IMR-90 (cell line): ENCODE measurements at regions not wholly inside any gene's neighbourhood (a gene's known extent, or its start where the extent isn't known, plus 50 kb on each side); places are given as distances from the start of the nearest gene placed in this dataset.

ENCODE experiments used
- ATAC-seq: fragments of 200-7000 bp; cut with Tn5 transposase; 2 replicates; pipeline ENCODE4 v1.9.1; 2020; ENCODE audit warnings: low read depth, mild to moderate bottlenecking, moderate library complexity
- BruUV-seq: library from RNA; stranded (reverse); fragments of 400-500 nt; replicated peaks from 2 replicates; lab custom pipeline; 2021; lab: Mats Ljungman, UMichigan
- CTCF ChIA-PET: fragments of 300-600 bp; formaldehyde crosslinking; extraction: SDS; loops from one replicate; lab custom pipeline; 2021; ENCODE audit warnings: antibody characterized with exemption; lab: Yijun Ruan, JAX
- POLR2A ChIA-PET: fragments of 300-600 bp; sonication (Branson Sonifier 250); formaldehyde crosslinking; loops from one replicate; lab custom pipeline; 2022; ENCODE audit warnings: antibody characterized with exemption; ENCODE audit not compliant: unreplicated experiment; lab: Charles Lee
- DNase-seq: peaks from one replicate; pipeline ENCODE4 v3.0.0; 2013
- H2AFZ ChIP-seq: replicated peaks from 2 replicates; pipeline ENCODE3; 2013; ENCODE audit warnings: low read length, mild to moderate bottlenecking; ENCODE audit not compliant: poor library complexity
- H2AK5ac ChIP-seq: 2 replicates; pipeline ENCODE4 v1.6.1; 2013; ENCODE audit warnings: low read depth, low read length, inconsistent platforms
- H2AK9ac ChIP-seq: replicated peaks from 2 replicates; pipeline ENCODE3; 2013; ENCODE audit warnings: mild to moderate bottlenecking, low read depth, low read length, moderate library complexity; ENCODE audit not compliant: poor library complexity
- H2BK120ac ChIP-seq: 2 replicates; pipeline ENCODE4 v1.6.1; 2013; ENCODE audit warnings: low read depth, low read length, inconsistent platforms
- H2BK15ac ChIP-seq: 3 replicates; pipeline ENCODE4 v1.6.1; 2013; ENCODE audit warnings: low read depth, low read length, inconsistent platforms
- H2BK20ac ChIP-seq: 2 replicates; pipeline ENCODE4 v1.6.1; 2013; ENCODE audit warnings: low read depth, mild to moderate bottlenecking, inconsistent platforms, low read length, moderate library complexity
- H2BK5ac ChIP-seq: 2 replicates; pipeline ENCODE4 v1.6.1; 2013; ENCODE audit warnings: mild to moderate bottlenecking, low read depth, low read length, inconsistent platforms; ENCODE audit not compliant: poor library complexity, severe bottlenecking
- H3K14ac ChIP-seq: replicated peaks from 2 replicates; pipeline ENCODE4 v1.6.1; 2013; ENCODE audit warnings: low read depth, low read length, inconsistent platforms
- H3K18ac ChIP-seq: 2 replicates; pipeline ENCODE4 v1.6.1; 2013; ENCODE audit warnings: low read depth, low read length, control low read depth
- H3K23ac ChIP-seq: 2 replicates; pipeline ENCODE4 v1.6.1; 2013; ENCODE audit warnings: low read depth, low read length, inconsistent platforms
- H3K27ac ChIP-seq: 2 replicates; pipeline ENCODE4 v1.5.1; 2013; ENCODE audit warnings: mild to moderate bottlenecking, control low read depth, low read length; ENCODE audit not compliant: insufficient read depth
- H3K27me3 ChIP-seq: 2 replicates; pipeline ENCODE4 v1.6.1; 2013; ENCODE audit warnings: low read length; ENCODE audit not compliant: control insufficient read depth, insufficient read depth
- H3K36me3 ChIP-seq: 2 replicates; pipeline ENCODE4 v1.6.1; 2013; ENCODE audit warnings: low read length, mixed read lengths; ENCODE audit not compliant: control insufficient read depth, insufficient read depth
- H3K4ac ChIP-seq: 2 replicates; pipeline ENCODE4 v1.6.1; 2013; ENCODE audit warnings: low read depth, low read length, inconsistent platforms
- H3K4me1 ChIP-seq: 2 replicates; pipeline ENCODE4 v1.6.1; 2013; ENCODE audit warnings: low read length, mixed read lengths; ENCODE audit not compliant: control insufficient read depth, insufficient read depth
- H3K4me2 ChIP-seq: 2 replicates; pipeline ENCODE4 v1.6.1; 2013; ENCODE audit warnings: low read depth, mild to moderate bottlenecking, control low read depth, low read length, moderate library complexity
- H3K4me3 ChIP-seq: 2 replicates; pipeline ENCODE4 v1.5.1; 2013; ENCODE audit warnings: low read depth, mild to moderate bottlenecking, control low read depth, low read length, moderate library complexity; ENCODE audit not compliant: insufficient read depth
- H3K56ac ChIP-seq: 2 replicates; pipeline ENCODE4 v1.6.1; 2013; ENCODE audit warnings: low read length, inconsistent platforms; ENCODE audit not compliant: insufficient read depth; ENCODE audit errors: extremely low read depth
- H3K79me1 ChIP-seq, 2 experiments: 2 replicates each; pipeline ENCODE4 v1.6.1; 2013; ENCODE audit warnings: low read length in 2 of 2, inconsistent platforms in 1 of 2, low read depth in 1 of 2
- H3K9ac ChIP-seq: 2 replicates; pipeline ENCODE4 v1.6.1; 2013; ENCODE audit warnings: low read depth, low read length, control low read depth
- H3K9me1 ChIP-seq: 2 replicates; pipeline ENCODE4 v1.6.1; 2013; ENCODE audit warnings: low read length, inconsistent platforms; ENCODE audit not compliant: insufficient read depth
- H3K9me3 ChIP-seq: 2 replicates; pipeline ENCODE4 v1.6.1; 2013; ENCODE audit warnings: low read length; ENCODE audit not compliant: control insufficient read depth, insufficient read depth
- H4K20me1 ChIP-seq: 2 replicates; pipeline ENCODE4 v1.6.1; 2013; ENCODE audit warnings: low read length, inconsistent platforms; ENCODE audit not compliant: insufficient read depth
- H4K5ac ChIP-seq: 2 replicates; pipeline ENCODE4 v1.6.1; 2013; ENCODE audit warnings: mild to moderate bottlenecking, low read depth, low read length, control low read depth
- H4K8ac ChIP-seq, 2 experiments: 2 replicates each; pipeline ENCODE4 v1.6.1; 2013; ENCODE audit warnings: low read depth in 2 of 2, low read length in 2 of 2, control low read depth in 1 of 2, inconsistent platforms in 1 of 2
- H4K91ac ChIP-seq: 2 replicates; pipeline ENCODE4 v1.6.1; 2013; ENCODE audit warnings: low read depth, low read length, inconsistent platforms; ENCODE audit not compliant: insufficient read depth
- CEBPB ChIP-seq: IDR thresholded peaks from 2 replicates; pipeline ENCODE4 v1.6.1; 2012; ENCODE audit warnings: low read depth, low read length, improper control_type of control experiment
- FOS ChIP-seq: fragments of 150-350 bp; IDR thresholded peaks from 2 replicates; pipeline ENCODE4 v1.6.1; 2016; ENCODE audit warnings: low read depth, low read length
- MXI1 ChIP-seq: IDR thresholded peaks from 2 replicates; pipeline ENCODE4 v1.6.1; 2012; ENCODE audit warnings: low read depth, mild to moderate bottlenecking, low read length, moderate library complexity, borderline replicate concordance
- RCOR1 ChIP-seq: IDR thresholded peaks from 2 replicates; pipeline ENCODE4 v1.6.1; 2012; ENCODE audit warnings: mild to moderate bottlenecking, low read length, improper control_type of control experiment; ENCODE audit not compliant: insufficient replicate concordance
- RFX5 ChIP-seq: IDR thresholded peaks from 2 replicates; pipeline ENCODE4 v1.8.0; 2012; ENCODE audit warnings: low read depth, mild to moderate bottlenecking, low read length, moderate library complexity
- WGBS, 2 experiments: methylation state at CpG; one replicate each; pipeline versions ENCODE4 v1.1.5 to v1.1.7; 2013; ENCODE audit warnings: missing lambda C conversion rate in 2 of 2; ENCODE audit not compliant: insufficient read length in 1 of 2; ENCODE audit errors: extremely low coverage in 2 of 2; 5-methylcytosine and 5-hydroxymethylcytosine counted together
- dilution Hi-C: fragments of 300-500 bp; cut with HindIII; formaldehyde crosslinking; loops from one replicate; pipeline ENCODE4 v1.14.3; 2018; ENCODE audit warnings: low sequenced_read_pairs; ENCODE audit not compliant: unreplicated experiment
- in situ Hi-C: fragments of 300-500 bp; cut with MboI; formaldehyde crosslinking; loops from 3 replicates; pipeline ENCODE4 v1.14.3; 2019; ENCODE audit warnings: low sequenced_read_pairs, inconsistent platforms, mixed read lengths
- intact Hi-C: fragments of 100-400 bp; cut with micrococcal nuclease; formaldehyde crosslinking; loops from 2 replicates; pipeline ENCODE4 v1.10.0; 2022
- TF ChIP-seq, protein P1 (sequence below): fragments of 150-350 bp; IDR thresholded peaks from 2 replicates; pipeline ENCODE4 v1.6.1; 2017; ENCODE audit warnings: mild to moderate bottlenecking, antibody characterized with exemption, low read length, low read depth

DNA sequence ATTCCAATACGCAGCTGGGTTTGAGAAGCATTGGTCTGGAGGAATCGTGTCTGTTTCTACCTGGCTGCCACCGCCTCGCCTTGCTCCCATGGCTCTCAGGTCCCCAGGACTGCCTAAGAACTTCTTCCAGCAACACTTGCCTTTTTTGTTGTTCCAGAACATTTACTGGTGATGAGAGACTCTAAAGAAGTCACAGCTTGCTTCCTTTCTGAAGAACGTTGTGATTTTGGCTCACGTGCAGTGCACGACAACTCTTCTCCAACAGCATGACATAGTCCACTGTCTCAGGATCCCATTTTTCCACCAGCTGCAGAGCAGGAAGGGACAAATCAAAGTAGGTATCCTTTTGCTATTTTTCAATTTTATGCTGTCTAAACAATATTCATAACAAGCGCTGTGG lies 940.9 kb downstream of the SLC4A3 start:
- Histone ChIP-seq H2BK5ac (no peak overlapping the region), H3K23ac (no peak overlapping the region), H3K14ac (no peak overlapping the region), H3K4me3 (no peak overlapping the region), H2BK20ac (no peak overlapping the region), H3K79me1 (no peaks in the 10 kb centered on the region), H3K9me1 (no peaks in the 10 kb centered on the region), H2BK15ac (no peak overlapping the region), H3K18ac (no peak overlapping the region), H2AFZ (no peak overlapping the region), H4K20me1 (no peaks in the 10 kb centered on the region), H3K27me3 (no peaks in the 10 kb centered on the region), H4K91ac (no peak overlapping the region), H2AK9ac (no peak overlapping the region), H3K4ac (no peak overlapping the region), H4K5ac (no peak overlapping the region), H3K56ac (no peak overlapping the region), H3K4me2 (no peak overlapping the region), H3K36me3 (no peaks in the 10 kb centered on the region), H4K8ac (no peak overlapping the region), H3K27ac (no peak overlapping the region), H3K9ac (no peak overlapping the region), H3K4me1 (no peaks in the 10 kb centered on the region), H3K9me3 (no peaks in the 10 kb centered on the region), H2AK5ac (no peak overlapping the region), H2BK120ac (no peak overlapping the region)
- intact Hi-C loops, result no loop called here
- DNase-seq (no peak), ATAC-seq (no peak)
- POLR2A ChIA-PET, result no interaction called here
- WGBS, 2 experiments, result 100% methylated on average over 1 of the region's 8 CpGs; no CpG with 5 or more reads in 1 of the 2 experiments
- dilution Hi-C loops, result no loop called here
- CTCF ChIA-PET, result interaction anchor here (0.5 kb wide), 1 partner anchor 23 kb away, joined by 4 read pairs; no protein-coding TSS in a partner anchor
- BruUV-seq, result no TSS peak
- in situ Hi-C loops, result no loop called here
- TF ChIP-seq CEBPB (no peak), RFX5 (no peak), RCOR1 (no peak), MXI1 (no peak), FOS (no peak)
- TF ChIP-seq, protein P1, sequence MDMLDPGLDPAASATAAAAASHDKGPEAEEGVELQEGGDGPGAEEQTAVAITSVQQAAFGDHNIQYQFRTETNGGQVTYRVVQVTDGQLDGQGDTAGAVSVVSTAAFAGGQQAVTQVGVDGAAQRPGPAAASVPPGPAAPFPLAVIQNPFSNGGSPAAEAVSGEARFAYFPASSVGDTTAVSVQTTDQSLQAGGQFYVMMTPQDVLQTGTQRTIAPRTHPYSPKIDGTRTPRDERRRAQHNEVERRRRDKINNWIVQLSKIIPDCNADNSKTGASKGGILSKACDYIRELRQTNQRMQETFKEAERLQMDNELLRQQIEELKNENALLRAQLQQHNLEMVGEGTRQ, result no peak
